IPS DF 6.9 (cell line): ENCODE measurements at regions not wholly inside any gene's neighbourhood (a gene's known extent, or its start where the extent isn't known, plus 50 kb on each side); places are given as distances from the start of the nearest gene placed in this dataset.
"Not testable (repeated sequence)": the region's sequence is repeated elsewhere in the genome, so short reads cannot be mapped to it uniquely, and the experiment has no call there.

Source experiments
- DNase-seq: peaks from one replicate; pipeline ENCODE4 v3.0.0-alpha.2; 2013; ENCODE audit warnings: low read depth, low spot score
- H3K27ac ChIP-seq: one replicate; pipeline ENCODE4 v1.5.1; 2013; ENCODE audit warnings: low read length, control low read depth
- H3K27me3 ChIP-seq: 2 replicates; pipeline ENCODE4 v1.6.1; 2013; ENCODE audit warnings: mild to moderate bottlenecking, low read length; ENCODE audit not compliant: control insufficient read depth, insufficient read depth
- H3K36me3 ChIP-seq: 2 replicates; pipeline ENCODE4 v1.6.1; 2013; ENCODE audit warnings: low read length; ENCODE audit not compliant: control insufficient read depth, insufficient read depth
- H3K4me1 ChIP-seq: 2 replicates; pipeline ENCODE4 v1.6.1; 2013; ENCODE audit warnings: low read length; ENCODE audit not compliant: control insufficient read depth, insufficient read depth
- H3K4me3 ChIP-seq: 2 replicates; pipeline ENCODE4 v1.5.1; 2013; ENCODE audit warnings: mild to moderate bottlenecking, low read length
- H3K9me3 ChIP-seq: 2 replicates; pipeline ENCODE4 v1.6.1; 2013; ENCODE audit warnings: low read length, inconsistent platforms; ENCODE audit not compliant: control insufficient read depth, insufficient read depth
- WGBS: extraction: QIAGEN DNeasy Blood & Tissue Kit; methylation state at CpG from one replicate; pipeline ENCODE4 v1.1.7; 2013; ENCODE audit warnings: mixed read lengths, missing lambda C conversion rate; ENCODE audit not compliant: insufficient read length, insufficient coverage; 5-methylcytosine and 5-hydroxymethylcytosine counted together

- H3K4me1 ChIP-seq, DNase-seq, H3K4me3 ChIP-seq, H3K27me3 ChIP-seq, H3K27ac ChIP-seq, H3K9me3 ChIP-seq, H3K36me3 ChIP-seq: not testable (repeated sequence)
- no CpG with 5 or more reads among the region's 11 CpGs for WGBS
Observed at GRCh38 chr16:22572331-22573224, 61.9 kb downstream of the NPIPB5 start.

GRCh38 chr16:22573225-22573530, 62.5 kb downstream of the NPIPB5 start:
- DNase-seq, H3K9me3 ChIP-seq, H3K27me3 ChIP-seq, H3K36me3 ChIP-seq, H3K4me3 ChIP-seq, H3K27ac ChIP-seq, H3K4me1 ChIP-seq: not testable (repeated sequence)
- no CpG with 5 or more reads among the region's 26 CpGs for WGBS

- not testable (repeated sequence) for H3K27ac ChIP-seq, H3K9me3 ChIP-seq, DNase-seq, H3K36me3 ChIP-seq, H3K4me1 ChIP-seq, H3K4me3 ChIP-seq, H3K27me3 ChIP-seq
- no CpG with 5 or more reads among the region's 6 CpGs for WGBS
Observed at GRCh38 chr16:22576506-22576905, 65.8 kb downstream of the NPIPB5 start.

GRCh38 chr16:22583195-22583594, 72.5 kb downstream of the NPIPB5 start:
- not testable (repeated sequence) for H3K36me3 ChIP-seq, H3K27me3 ChIP-seq, DNase-seq, H3K4me3 ChIP-seq, H3K4me1 ChIP-seq, H3K27ac ChIP-seq, H3K9me3 ChIP-seq
- WGBS, result no CpG with 5 or more reads among the region's 6 CpGs

- not testable (repeated sequence) for H3K9me3 ChIP-seq, H3K4me3 ChIP-seq, H3K4me1 ChIP-seq, H3K27ac ChIP-seq, H3K36me3 ChIP-seq, H3K27me3 ChIP-seq, DNase-seq
- WGBS, result no CpG with 5 or more reads among the region's 3 CpGs
Observed at GRCh38 chr16:22584459-22584858, 73.8 kb downstream of the NPIPB5 start.

- WGBS, result no CpG with 5 or more reads among the region's 5 CpGs
- not testable (repeated sequence) for H3K36me3 ChIP-seq, DNase-seq, H3K9me3 ChIP-seq, H3K4me1 ChIP-seq, H3K4me3 ChIP-seq, H3K27me3 ChIP-seq, H3K27ac ChIP-seq
Observed at GRCh38 chr16:22584941-22585340, 74.2 kb downstream of the NPIPB5 start.

- not testable (repeated sequence) for H3K9me3 ChIP-seq, H3K4me3 ChIP-seq, H3K27ac ChIP-seq, H3K27me3 ChIP-seq, H3K36me3 ChIP-seq, DNase-seq, H3K4me1 ChIP-seq
- WGBS, result no CpG with 5 or more reads among the region's 3 CpGs
Observed at GRCh38 chr16:22585431-22585830, 74.7 kb downstream of the NPIPB5 start.

GRCh38 chr16:22586732-22587131, 76.0 kb downstream of the NPIPB5 start:
- WGBS, result no CpG with 5 or more reads among the region's 5 CpGs
- H3K36me3 ChIP-seq, H3K27me3 ChIP-seq, H3K4me1 ChIP-seq, H3K9me3 ChIP-seq, H3K27ac ChIP-seq, H3K4me3 ChIP-seq, DNase-seq: not testable (repeated sequence)

GRCh38 chr16:22589757-22590156, 79.1 kb downstream of the NPIPB5 start:
- H3K4me1 ChIP-seq, H3K4me3 ChIP-seq, DNase-seq, H3K27me3 ChIP-seq, H3K36me3 ChIP-seq, H3K27ac ChIP-seq, H3K9me3 ChIP-seq: not testable (repeated sequence)
- WGBS, result no CpG with 5 or more reads among the region's 4 CpGs

GRCh38 chr16:22596445-22597045, 85.9 kb downstream of the NPIPB5 start:
- H3K4me3 ChIP-seq, H3K36me3 ChIP-seq, H3K9me3 ChIP-seq, H3K4me1 ChIP-seq, H3K27ac ChIP-seq, DNase-seq, H3K27me3 ChIP-seq: not testable (repeated sequence)
- no CpG with 5 or more reads among the region's 8 CpGs for WGBS

- not testable (repeated sequence) for H3K27ac ChIP-seq, H3K27me3 ChIP-seq, DNase-seq, H3K9me3 ChIP-seq, H3K4me3 ChIP-seq, H3K4me1 ChIP-seq, H3K36me3 ChIP-seq
- no CpG with 5 or more reads among the region's 11 CpGs for WGBS
Observed at GRCh38 chr16:22603744-22604143, 93.1 kb downstream of the NPIPB5 start.
